GM19035 (cell line): ENCODE measurements at regions not wholly inside any gene's neighbourhood (a gene's known extent, or its start where the extent isn't known, plus 50 kb on each side); places are given as distances from the start of the nearest gene placed in this dataset.
A peak's percentile ranks its signal among the peaks of the same experiment; 100 is the strongest.
"Not testable (repeated sequence)": the region's sequence is repeated elsewhere in the genome, so short reads cannot be mapped to it uniquely, and the experiment has no call there.

Experiments used
- ATAC-seq: cut with Tn5 transposase; IDR thresholded peaks from one replicate; pipeline ENCODE4 v1.9.1; 2021; ENCODE audit not compliant: unreplicated experiment

DNA sequence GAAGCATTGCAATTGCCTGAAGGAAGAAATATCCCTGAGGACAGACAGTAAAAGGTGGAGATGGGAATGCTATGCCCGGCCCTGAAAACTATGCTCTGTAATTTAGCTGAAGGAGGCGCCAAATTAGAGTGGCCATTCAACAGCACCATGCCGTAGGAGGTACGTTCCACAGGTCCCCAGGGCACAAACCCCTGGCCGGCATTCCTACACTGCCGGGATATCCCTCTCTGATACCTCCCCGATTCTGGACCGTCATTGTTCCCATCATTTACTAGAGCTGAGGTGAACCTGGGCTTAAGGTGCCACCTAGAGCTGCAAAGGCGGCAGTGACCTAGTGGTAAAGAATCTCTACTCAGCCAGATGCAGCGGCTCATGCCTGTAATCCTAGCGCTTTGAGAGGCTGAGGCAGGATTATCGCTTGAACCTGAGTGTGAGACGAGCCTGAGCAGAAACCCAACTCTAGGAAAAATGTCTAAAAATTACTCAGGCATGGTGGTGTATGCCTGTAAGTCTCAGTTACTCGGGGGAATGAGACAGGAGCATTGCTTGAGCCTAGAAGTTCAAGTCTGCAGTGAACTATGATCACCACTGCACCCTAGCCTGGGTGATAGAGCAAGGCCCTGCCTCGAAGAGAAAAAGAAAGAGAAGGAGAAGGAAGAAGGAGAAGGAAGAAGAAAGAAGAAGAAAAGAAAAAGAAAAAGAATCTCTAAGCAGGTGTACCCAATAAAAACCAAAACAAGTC, 53.0 kb upstream of the TNKS2 start:
- no peak for ATAC-seq

GRCh38 chr10:91743465-91743864, 54.8 kb upstream of the TNKS2 start:
- ATAC-seq: no peak

DNA sequence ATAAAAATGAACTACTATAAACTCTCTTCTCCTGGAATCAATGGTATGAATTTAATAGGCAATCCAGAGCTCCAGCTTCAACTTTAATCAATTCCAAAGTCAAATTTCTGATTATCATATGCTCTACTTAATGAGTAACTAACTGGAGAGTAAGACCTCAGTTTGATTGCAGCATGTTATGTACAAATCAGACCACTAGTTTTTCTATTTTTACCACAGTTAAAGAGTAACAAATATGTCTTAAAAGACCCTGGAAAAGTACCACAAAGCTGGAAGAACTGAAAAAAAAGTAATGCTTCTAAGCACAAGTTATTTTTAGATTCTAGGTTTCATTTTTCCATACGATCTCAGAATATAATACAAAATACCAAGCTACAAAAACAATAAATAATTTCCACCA, 56.0 kb upstream of the TNKS2 start:
- ATAC-seq: no peak

- ATAC-seq: no peak
Measured at GRCh38 chr10:91741356-91741755, 56.9 kb upstream of the TNKS2 start.

GRCh38 chr10:91740353-91740924, 57.8 kb upstream of the TNKS2 start:
- ATAC-seq: no peak

GRCh38 chr10:91732265-91732664, 66.0 kb upstream of the TNKS2 start:
- not testable (repeated sequence) for ATAC-seq

DNA sequence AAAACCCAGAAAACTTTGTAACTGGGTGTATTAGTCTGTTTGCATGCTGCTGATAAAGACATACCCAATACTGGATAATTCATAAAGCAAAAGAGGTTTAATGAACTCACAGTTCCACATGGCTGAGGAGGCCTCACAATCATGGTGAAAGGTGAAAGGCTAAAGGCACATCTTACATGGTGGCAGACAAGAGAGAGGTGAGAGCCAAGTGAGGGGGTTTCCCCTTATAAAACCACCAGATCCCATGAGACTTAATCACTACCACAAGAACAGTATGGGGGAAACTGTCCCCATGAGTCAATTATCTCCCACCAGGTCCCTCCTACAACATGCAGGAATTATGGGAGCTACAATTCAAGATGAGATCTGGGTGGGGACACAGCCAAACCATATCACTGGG, 68.9 kb upstream of the TNKS2 start:
- not testable (repeated sequence) for ATAC-seq

- ATAC-seq: no peak
Measured at GRCh38 chr10:91726355-91726754, 71.9 kb upstream of the TNKS2 start.

- ATAC-seq: no peak
Measured at GRCh38 chr10:91724933-91725332, 73.3 kb upstream of the TNKS2 start.

DNA sequence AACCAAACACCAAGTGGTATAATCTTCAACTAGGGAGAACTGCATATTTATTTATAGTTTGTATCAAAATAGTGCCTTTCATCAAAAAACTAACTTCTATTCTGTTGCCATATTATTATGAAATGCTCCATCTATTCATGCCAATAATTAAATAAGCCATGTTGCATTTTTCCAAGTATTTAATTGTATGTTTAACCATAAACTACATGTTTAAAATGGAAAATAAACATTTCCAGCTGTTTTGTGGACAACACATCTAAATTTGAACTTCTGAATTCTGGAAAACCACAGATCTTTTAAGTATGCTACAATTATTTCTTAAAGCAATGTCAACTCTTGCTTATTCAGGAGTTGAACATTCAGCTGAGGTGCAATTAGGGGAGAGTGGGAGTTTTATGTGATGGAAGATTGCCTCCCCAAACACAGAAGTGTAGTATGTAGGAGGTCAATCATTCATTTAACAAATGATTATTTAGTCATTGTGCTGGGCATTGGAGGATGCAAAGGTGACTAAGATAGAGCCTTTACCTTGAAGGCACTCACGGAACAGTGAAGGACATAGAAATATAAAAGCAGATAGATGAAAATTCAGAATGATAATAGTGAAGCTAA, 80.7 kb upstream of the PPP1R3C start:
- ATAC-seq: no peak

GRCh38 chr10:91711885-91712680, 79.2 kb upstream of the PPP1R3C start:
- peak; percentile 76 for ATAC-seq

DNA sequence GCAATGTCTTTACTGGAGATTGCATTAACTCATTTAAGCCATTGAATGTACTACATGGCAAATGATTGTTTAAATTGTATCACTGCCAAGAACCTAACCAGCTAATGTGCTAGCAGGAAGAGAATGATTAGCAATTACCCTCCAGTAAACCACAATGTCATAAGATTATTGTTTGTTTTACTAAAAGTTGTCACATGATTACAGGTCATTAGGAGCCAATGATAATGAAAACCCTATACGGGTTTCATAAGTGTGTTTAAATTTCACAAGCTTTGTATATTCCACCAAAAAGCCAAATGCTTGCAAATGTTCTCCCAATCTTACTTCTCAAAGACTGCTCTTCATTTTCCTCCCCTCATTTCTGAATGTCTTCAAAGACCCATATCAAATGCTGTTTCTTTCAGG, 76.5 kb upstream of the PPP1R3C start:
- ATAC-seq: no peak

DNA sequence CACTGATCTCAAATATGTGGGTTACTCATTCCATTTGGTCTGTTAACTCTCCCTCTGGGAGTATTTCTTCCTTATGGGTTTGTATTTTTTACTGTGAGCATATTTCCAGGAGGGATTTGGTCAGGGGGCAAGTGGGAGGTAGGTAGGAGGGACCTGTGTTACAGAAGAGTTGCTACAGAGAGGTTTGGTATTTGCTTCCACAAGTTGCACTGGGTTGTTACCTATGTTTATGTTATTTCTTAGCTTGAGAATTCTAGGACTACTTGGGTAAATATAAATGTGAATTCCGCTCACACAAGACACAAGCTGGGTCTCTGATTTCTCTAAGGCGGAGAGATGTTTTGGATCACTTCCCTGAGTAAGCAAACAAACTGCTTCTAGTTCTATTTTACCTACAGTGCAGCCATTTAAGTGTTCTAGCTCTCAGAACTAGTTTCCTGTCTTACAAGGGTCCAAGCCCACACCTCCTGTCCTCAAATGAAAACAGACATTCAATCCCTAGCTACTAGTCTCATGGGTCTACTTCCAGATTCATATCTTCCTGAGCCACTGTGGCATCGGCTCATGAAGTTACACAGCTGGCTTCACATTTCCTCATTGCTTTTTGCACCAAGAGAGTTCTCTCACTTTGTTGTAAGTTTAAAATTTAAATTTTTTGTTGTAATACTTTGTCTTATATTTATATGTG, 75.4 kb upstream of the PPP1R3C start:
- ATAC-seq: no peak

DNA sequence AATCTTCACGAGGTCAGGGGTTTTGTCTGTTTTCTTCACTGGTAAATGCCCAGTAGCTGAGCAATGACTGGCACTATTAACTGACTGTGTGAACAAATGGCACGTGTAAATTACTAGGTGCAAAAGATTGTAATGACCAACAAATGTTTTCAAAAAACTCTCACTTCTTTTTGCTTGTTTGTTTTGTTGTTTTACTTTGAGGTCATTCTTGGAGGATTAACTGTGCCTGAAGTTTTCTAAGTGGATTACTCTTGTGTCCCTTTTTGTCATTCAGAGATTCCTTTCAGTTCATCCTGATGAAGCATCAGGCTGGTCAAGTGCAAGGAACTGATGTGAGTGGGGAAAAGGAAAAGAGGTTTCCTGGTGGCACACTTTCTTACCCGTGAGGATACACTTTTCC, 74.4 kb upstream of the PPP1R3C start:
- ATAC-seq: no peak

- no peak for ATAC-seq
Measured at GRCh38 chr10:91705948-91706670, 73.2 kb upstream of the PPP1R3C start.

GRCh38 chr10:91702620-91703019, 69.7 kb upstream of the PPP1R3C start:
- no peak for ATAC-seq

DNA sequence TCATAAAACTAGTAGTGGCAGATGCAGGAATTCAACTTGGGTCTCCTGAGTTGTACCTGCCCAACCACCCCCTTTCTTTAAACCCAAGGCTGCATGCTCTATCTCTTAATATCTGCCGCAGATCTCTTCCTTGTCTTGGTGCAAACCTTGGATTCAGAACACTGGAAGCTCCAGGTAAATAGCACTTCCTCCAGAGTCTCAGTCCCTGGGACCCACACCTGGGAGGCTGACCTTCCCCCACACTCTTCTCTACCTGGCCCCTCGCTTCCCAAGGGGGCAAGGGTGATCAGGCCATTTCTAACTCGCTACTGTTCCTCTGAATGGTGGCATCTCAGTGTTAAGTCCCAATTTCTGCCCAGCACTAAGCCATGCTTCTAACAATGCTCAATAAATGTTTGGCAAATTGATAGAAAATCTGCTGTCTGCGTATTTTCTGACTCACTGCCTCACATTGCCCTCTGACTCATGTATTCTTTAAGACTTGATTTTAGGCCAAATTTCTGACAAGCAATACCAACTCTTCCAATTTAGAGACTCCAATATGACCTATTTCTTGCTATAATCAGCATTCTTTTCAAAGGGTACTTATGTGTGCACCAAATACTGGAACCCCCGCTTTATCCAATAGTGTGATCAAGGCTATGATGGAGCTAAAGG, 68.0 kb upstream of the PPP1R3C start:
- ATAC-seq: no peak

- ATAC-seq: no peak
Measured at GRCh38 chr10:91700273-91700672, 67.4 kb upstream of the PPP1R3C start.

- no peak for ATAC-seq
Measured at GRCh38 chr10:91698258-91698657, 65.4 kb upstream of the PPP1R3C start.
